Astrocyte (in vitro differentiated cells and primary cell): ENCODE measurements at regions not wholly inside any gene's neighbourhood (a gene's known extent, or its start where the extent isn't known, plus 50 kb on each side); places are given as distances from the start of the nearest gene placed in this dataset.

ENCODE experiments used
- DNase-seq: peaks from one replicate; pipeline ENCODE4 v3.0.0-alpha.2; 2010; ENCODE audit warnings: low read depth
- FAIRE-seq: peaks from 2 replicates; lab custom pipeline; 2011; peaks lifted over from hg19 to GRCh38; lab: Jason Lieb, UNC
- H2AFZ ChIP-seq: 2 replicates; pipeline ENCODE4 v1.6.0; 2012; ENCODE audit warnings: low read depth, low read length, inconsistent platforms
- H3K27ac ChIP-seq: 2 replicates; pipeline ENCODE4 v1.5.1; 2011; ENCODE audit warnings: low read depth, low read length, inconsistent platforms
- H3K27me3 ChIP-seq: 2 replicates; pipeline ENCODE4 v1.6.0; 2011; ENCODE audit warnings: low read length, inconsistent platforms; ENCODE audit not compliant: insufficient read depth
- H3K36me3 ChIP-seq: 2 replicates; pipeline ENCODE4 v1.5.1; 2011; ENCODE audit warnings: low read length, inconsistent platforms; ENCODE audit not compliant: insufficient read depth
- H3K4me1 ChIP-seq: 2 replicates; pipeline ENCODE4 v1.5.1; 2011; ENCODE audit warnings: low read length, inconsistent platforms; ENCODE audit not compliant: insufficient read depth
- H3K4me2 ChIP-seq: 2 replicates; pipeline ENCODE4 v1.6.0; 2012; ENCODE audit warnings: low read length, inconsistent platforms
- H3K4me3 ChIP-seq: 2 replicates; pipeline ENCODE4 v1.5.1; 2011; ENCODE audit warnings: low read depth, mild to moderate bottlenecking, low read length, inconsistent platforms; ENCODE audit not compliant: insufficient read depth
- H3K79me2 ChIP-seq: 2 replicates; pipeline ENCODE4 v1.6.0; 2012; ENCODE audit warnings: mild to moderate bottlenecking, low read length, inconsistent platforms; ENCODE audit not compliant: insufficient read depth
- H3K9ac ChIP-seq: 2 replicates; pipeline ENCODE4 v1.6.0; 2012; ENCODE audit warnings: mild to moderate bottlenecking, low read length, inconsistent platforms
- H3K9me3 ChIP-seq: 2 replicates; pipeline ENCODE4 v1.5.1; 2012; ENCODE audit warnings: low read depth, mild to moderate bottlenecking, low read length, inconsistent platforms; ENCODE audit not compliant: insufficient read depth
- H4K20me1 ChIP-seq: 2 replicates; pipeline ENCODE4 v1.6.0; 2012; ENCODE audit warnings: low read length, inconsistent platforms; ENCODE audit not compliant: insufficient read depth
- H3K27ac Mint-ChIP-seq: one replicate; pipeline ENCODE4 v1.8.0; 2021; ENCODE audit warnings: mild to moderate bottlenecking, mixed read lengths; ENCODE audit not compliant: unreplicated experiment
- H3K27me3 Mint-ChIP-seq: one replicate; pipeline ENCODE4 v1.8.0; 2021; ENCODE audit warnings: low read depth, mixed read lengths; ENCODE audit not compliant: unreplicated experiment
- H3K36me3 Mint-ChIP-seq: one replicate; pipeline ENCODE4 v1.8.0; 2021; ENCODE audit warnings: low read depth, mixed read lengths; ENCODE audit not compliant: unreplicated experiment
- H3K4me1 Mint-ChIP-seq: one replicate; pipeline ENCODE4 v1.8.0; 2021; ENCODE audit warnings: low read depth, mixed read lengths; ENCODE audit not compliant: unreplicated experiment
- H3K4me3 Mint-ChIP-seq: one replicate; pipeline ENCODE4 v1.8.0; 2021; ENCODE audit warnings: mild to moderate bottlenecking, moderate library complexity, mixed read lengths; ENCODE audit not compliant: unreplicated experiment
- H3K9me3 Mint-ChIP-seq: one replicate; pipeline ENCODE4 v1.8.0; 2021; ENCODE audit warnings: mild to moderate bottlenecking, mixed read lengths; ENCODE audit not compliant: unreplicated experiment
- EZH2 ChIP-seq: IDR thresholded peaks from 2 replicates; pipeline ENCODE4 v1.6.1; 2012; ENCODE audit warnings: mild to moderate bottlenecking, low read length, inconsistent platforms; ENCODE audit not compliant: insufficient read depth
- TF ChIP-seq, protein P1 (sequence below): IDR thresholded peaks from 2 replicates; pipeline ENCODE4 v1.5.1; 2011; ENCODE audit warnings: low read depth, mild to moderate bottlenecking, inconsistent platforms, low read length, moderate library complexity; ENCODE audit not compliant: insufficient read depth

DNA sequence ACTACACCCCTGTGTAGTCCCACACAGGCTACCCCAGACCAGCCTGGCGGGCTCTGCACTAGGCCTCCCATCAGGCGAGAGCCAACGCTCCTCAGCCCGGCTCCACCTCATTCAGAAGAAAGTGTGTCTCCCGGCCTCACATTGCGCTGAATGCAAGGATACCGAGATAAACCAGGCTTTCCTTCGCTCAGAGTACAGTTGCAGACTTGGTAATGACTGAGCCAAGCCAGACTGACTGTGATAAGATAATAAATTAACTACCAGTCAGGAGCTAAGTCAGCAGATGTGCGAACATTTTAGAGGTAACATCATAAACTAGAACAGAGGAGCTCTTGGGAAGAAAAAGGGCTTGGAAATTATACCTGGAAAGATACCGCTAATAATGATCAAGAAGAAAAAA lies 397.6 kb downstream of the TRIML1 start:
- Histone ChIP-seq H3K36me3 (no peaks in the 10 kb centered on the region), H2AFZ (no peak overlapping the region), H3K4me3 (no peak overlapping the region), H3K4me2 (no peak overlapping the region), H3K9me3 (peaks cover 4% of the 10 kb centered on the region), H3K27me3 (no peaks in the 10 kb centered on the region), H3K27ac (no peak overlapping the region), H3K9ac (no peak overlapping the region), H3K79me2 (no peaks in the 10 kb centered on the region), H4K20me1 (no peaks in the 10 kb centered on the region), H3K4me1 (no peaks in the 10 kb centered on the region)
- TF ChIP-seq, protein P1, sequence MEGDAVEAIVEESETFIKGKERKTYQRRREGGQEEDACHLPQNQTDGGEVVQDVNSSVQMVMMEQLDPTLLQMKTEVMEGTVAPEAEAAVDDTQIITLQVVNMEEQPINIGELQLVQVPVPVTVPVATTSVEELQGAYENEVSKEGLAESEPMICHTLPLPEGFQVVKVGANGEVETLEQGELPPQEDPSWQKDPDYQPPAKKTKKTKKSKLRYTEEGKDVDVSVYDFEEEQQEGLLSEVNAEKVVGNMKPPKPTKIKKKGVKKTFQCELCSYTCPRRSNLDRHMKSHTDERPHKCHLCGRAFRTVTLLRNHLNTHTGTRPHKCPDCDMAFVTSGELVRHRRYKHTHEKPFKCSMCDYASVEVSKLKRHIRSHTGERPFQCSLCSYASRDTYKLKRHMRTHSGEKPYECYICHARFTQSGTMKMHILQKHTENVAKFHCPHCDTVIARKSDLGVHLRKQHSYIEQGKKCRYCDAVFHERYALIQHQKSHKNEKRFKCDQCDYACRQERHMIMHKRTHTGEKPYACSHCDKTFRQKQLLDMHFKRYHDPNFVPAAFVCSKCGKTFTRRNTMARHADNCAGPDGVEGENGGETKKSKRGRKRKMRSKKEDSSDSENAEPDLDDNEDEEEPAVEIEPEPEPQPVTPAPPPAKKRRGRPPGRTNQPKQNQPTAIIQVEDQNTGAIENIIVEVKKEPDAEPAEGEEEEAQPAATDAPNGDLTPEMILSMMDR = no peak
- TF ChIP-seq EZH2 = no peak
- no peak for DNase-seq
- H3K4me3 Mint-ChIP-seq = no peak overlapping the region
- H3K36me3 Mint-ChIP-seq = no peaks in the 10 kb centered on the region
- peaks cover 13% of the 10 kb centered on the region for H3K4me1 Mint-ChIP-seq
- H3K27ac Mint-ChIP-seq = no peak overlapping the region
- H3K27me3 Mint-ChIP-seq = no peaks in the 10 kb centered on the region
- no peak for FAIRE-seq
- H3K9me3 Mint-ChIP-seq = peaks cover 2% of the 10 kb centered on the region

DNA sequence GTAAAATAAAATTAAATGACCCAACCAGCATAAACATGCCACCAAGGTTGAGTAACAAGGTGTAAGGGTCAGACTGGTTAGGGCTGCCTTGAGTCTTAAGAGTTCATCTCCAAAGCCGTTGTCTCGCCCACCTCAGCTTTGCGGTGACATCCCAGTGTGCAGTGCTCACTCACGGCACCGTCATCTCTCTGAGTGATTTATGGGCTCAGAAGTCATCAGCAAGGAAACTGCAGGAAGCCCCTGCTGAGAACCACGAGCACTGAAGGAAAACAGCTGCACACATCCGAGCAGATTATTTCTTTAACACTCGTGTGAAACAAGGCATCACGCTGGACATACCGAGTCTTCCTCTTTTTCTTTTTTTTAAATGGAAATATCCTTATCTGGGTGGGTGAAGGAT lies 411.1 kb downstream of the TRIML1 start:
- DNase-seq = no peak
- no peak for FAIRE-seq
- H3K27me3 Mint-ChIP-seq = no peaks in the 10 kb centered on the region
- no peaks in the 10 kb centered on the region for H3K36me3 ChIP-seq
- H3K27ac Mint-ChIP-seq = no peak overlapping the region
- H2AFZ ChIP-seq = no peak overlapping the region
- H3K9ac ChIP-seq = no peak overlapping the region
- no peaks in the 10 kb centered on the region for H3K4me1 ChIP-seq
- no peaks in the 10 kb centered on the region for H3K9me3 ChIP-seq
- no peaks in the 10 kb centered on the region for H3K27me3 ChIP-seq
- no peaks in the 10 kb centered on the region for H3K36me3 Mint-ChIP-seq
- H3K4me2 ChIP-seq = peak overlapping the region; percentile 17
- H3K4me3 Mint-ChIP-seq = no peak overlapping the region
- H3K4me3 ChIP-seq = no peak overlapping the region
- no peak overlapping the region for H3K27ac ChIP-seq
- TF ChIP-seq, protein P1 = no peak
- no peak for TF ChIP-seq EZH2
- H3K4me1 Mint-ChIP-seq = peaks cover 10% of the 10 kb centered on the region
- no peaks in the 10 kb centered on the region for H3K79me2 ChIP-seq
- H4K20me1 ChIP-seq = no peaks in the 10 kb centered on the region
- no peaks in the 10 kb centered on the region for H3K9me3 Mint-ChIP-seq

DNA sequence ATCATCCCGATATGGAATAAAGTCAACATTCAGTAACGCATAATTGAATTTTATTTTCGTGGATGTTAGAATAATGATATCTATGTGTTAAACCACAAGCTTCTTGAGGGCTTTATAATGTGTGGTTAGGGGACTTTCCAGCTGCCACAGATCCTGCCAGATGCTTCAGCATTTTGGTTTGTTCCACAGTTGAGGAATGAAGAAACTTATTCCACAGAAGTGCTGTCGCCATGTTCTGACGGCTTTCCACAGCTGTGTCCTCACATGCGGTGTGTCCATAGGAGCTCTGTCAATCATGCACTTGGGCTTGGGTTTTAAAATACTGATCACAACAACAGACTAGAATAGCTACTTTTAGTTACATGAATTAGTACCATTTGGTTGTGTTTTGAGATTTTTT lies 411.9 kb downstream of the TRIML1 start:
- Mint-ChIP-seq H3K9me3 (no peaks in the 10 kb centered on the region), H3K27ac (no peak overlapping the region), H3K4me1 (peaks cover 8% of the 10 kb centered on the region), H3K4me3 (no peak overlapping the region), H3K27me3 (no peaks in the 10 kb centered on the region), H3K36me3 (no peaks in the 10 kb centered on the region)
- DNase-seq = no peak
- H3K27ac ChIP-seq = no peak overlapping the region
- H3K27me3 ChIP-seq = no peaks in the 10 kb centered on the region
- no peak overlapping the region for H3K4me3 ChIP-seq
- H3K9me3 ChIP-seq = no peaks in the 10 kb centered on the region
- H3K4me2 ChIP-seq = no peak overlapping the region
- no peak overlapping the region for H2AFZ ChIP-seq
- no peaks in the 10 kb centered on the region for H3K36me3 ChIP-seq
- FAIRE-seq = no peak
- H3K4me1 ChIP-seq = no peaks in the 10 kb centered on the region
- TF ChIP-seq EZH2 = no peak
- TF ChIP-seq, protein P1 = no peak
- H3K9ac ChIP-seq = no peak overlapping the region
- H4K20me1 ChIP-seq = no peaks in the 10 kb centered on the region
- no peaks in the 10 kb centered on the region for H3K79me2 ChIP-seq
